Cardiac fibroblast (primary cell): ENCODE measurements at regions not wholly inside any gene's neighbourhood (a gene's known extent, or its start where the extent isn't known, plus 50 kb on each side); places are given as distances from the start of the nearest gene placed in this dataset.
"Not testable (repeated sequence)": the region's sequence is repeated elsewhere in the genome, so short reads cannot be mapped to it uniquely, and the experiment has no call there.

ENCODE experiments used
- DNase-seq, 2 donors: peaks; one replicate each; pipeline versions ENCODE4 v3.0.0 to v3.0.0-alpha.2; 2010; ENCODE audit warnings: low read depth in 2 of 2
- H3K4me3 ChIP-seq, 2 donors: replicated peaks in 1 of 2; 1 replicate in 1 of 2; 2 replicates in 1 of 2; pipeline ENCODE4 v1.5.1; 2011; ENCODE audit warnings: low read depth in 2 of 2, low read length in 2 of 2, mild to moderate bottlenecking in 2 of 2, moderate library complexity in 1 of 2
- CTCF ChIP-seq: IDR thresholded peaks from one replicate; pipeline ENCODE4 v1.5.1; 2011; ENCODE audit warnings: low read depth, mild to moderate bottlenecking, low read length, inconsistent platforms

- H3K4me3 ChIP-seq, DNase-seq: not testable (repeated sequence)
These were observed 831.3 kb downstream of the TTLL7 start for GRCh38 chr1:83167634-83168033.

- H3K4me3 ChIP-seq, DNase-seq: not testable (repeated sequence)
These were observed 835.0 kb downstream of the TTLL7 start for GRCh38 chr1:83163879-83164475.

- H3K4me3 ChIP-seq, DNase-seq: not testable (repeated sequence)
These were observed 840.0 kb downstream of the TTLL7 start for GRCh38 chr1:83158924-83159323.

- peak in 1 of 2 donors; percentile 54 for DNase-seq
- not testable (repeated sequence) for H3K4me3 ChIP-seq
These were observed 844.6 kb downstream of the TTLL7 start for GRCh38 chr1:83154306-83154705.

GRCh38 chr1:83151167-83151898, 847.6 kb downstream of the TTLL7 start:
- not testable (repeated sequence) for H3K4me3 ChIP-seq
- peak; percentile 74 to 83 for DNase-seq

GRCh38 chr1:83150479-83150878, 848.5 kb downstream of the TTLL7 start:
- peak in 1 of 2 donors; percentile 3 for DNase-seq
- not testable (repeated sequence) for H3K4me3 ChIP-seq

- DNase-seq = not testable (repeated sequence)
These were observed 853.1 kb downstream of the TTLL7 start for GRCh38 chr1:83145820-83146219.

GRCh38 chr1:83142802-83143201, 856.1 kb downstream of the TTLL7 start:
- not testable (repeated sequence) for H3K4me3 ChIP-seq, DNase-seq

More at GRCh38 chr1:83145820-83146219, 853.1 kb downstream of the TTLL7 start:
- not testable (repeated sequence) for H3K4me3 ChIP-seq

- not testable (repeated sequence) for H3K4me3 ChIP-seq, DNase-seq
These were observed 863.3 kb downstream of the TTLL7 start for GRCh38 chr1:83135524-83136157.

- H3K4me3 ChIP-seq = not testable (repeated sequence)
- DNase-seq = peak in 1 of 2 donors; percentile 49
These were observed 864.5 kb downstream of the TTLL7 start for GRCh38 chr1:83134322-83135014.

- H3K4me3 ChIP-seq = no peak overlapping the region
- no peak for TF ChIP-seq CTCF
- no peak for DNase-seq
These were observed 867.3 kb downstream of the TTLL7 start for GRCh38 chr1:83131692-83131955.

- no peak for DNase-seq
- no peak overlapping the region for H3K4me3 ChIP-seq
- TF ChIP-seq CTCF = no peak
These were observed 867.8 kb downstream of the TTLL7 start for GRCh38 chr1:83130886-83131691.
